ENCODE measurements at regions not wholly inside any gene's neighbourhood (a gene's known extent, or its start where the extent isn't known, plus 50 kb on each side); places are given as distances from the start of the nearest gene placed in this dataset.
"Not testable (repeated sequence)": the region's sequence is repeated elsewhere in the genome, so short reads cannot be mapped to it uniquely, and the experiment has no call there.

GRCh38 chr11:134664447-134665187 is 252.6 kb upstream of the B3GAT1 start:
- no peak for DNase-seq (ENCODE audit: low read depth)

GRCh38 chr11:134663506-134664313 is 251.7 kb upstream of the B3GAT1 start:
- no peak for DNase-seq (ENCODE audit: low read depth)

GRCh38 chr11:134662629-134663360 is 250.8 kb upstream of the B3GAT1 start:
- no peak for DNase-seq (ENCODE audit: low read depth)

- no peak for DNase-seq (ENCODE audit: low read depth)
These were observed 249.6 kb upstream of the B3GAT1 start for GRCh38 chr11:134661660-134662059.

- no peak for DNase-seq (ENCODE audit: low read depth)
These were observed 248.4 kb upstream of the B3GAT1 start for GRCh38 chr11:134660416-134660815.

- no peak for DNase-seq (ENCODE audit: low read depth)
These were observed 247.8 kb upstream of the B3GAT1 start for GRCh38 chr11:134659882-134660281.

GRCh38 chr11:134658481-134659225 is 246.6 kb upstream of the B3GAT1 start:
- no peak for DNase-seq (ENCODE audit: low read depth)

GRCh38 chr11:134657631-134658030 is 245.6 kb upstream of the B3GAT1 start:
- no peak for DNase-seq (ENCODE audit: low read depth)

- no peak for DNase-seq (ENCODE audit: low read depth)
These were observed 245.0 kb upstream of the B3GAT1 start for GRCh38 chr11:134656861-134657540.

- not testable (repeated sequence) for DNase-seq (ENCODE audit: low read depth)
These were observed 244.2 kb upstream of the B3GAT1 start for GRCh38 chr11:134656086-134656840.

- no peak for DNase-seq (ENCODE audit: low read depth)
These were observed 243.3 kb upstream of the B3GAT1 start for GRCh38 chr11:134655189-134655989.

- DNase-seq (ENCODE audit: low read depth): no peak
These were observed 242.3 kb upstream of the B3GAT1 start for GRCh38 chr11:134654161-134654915.

- no peak for DNase-seq (ENCODE audit: low read depth)
These were observed 240.7 kb upstream of the B3GAT1 start for GRCh38 chr11:134652586-134653255.

GRCh38 chr11:134647066-134647743 is 235.2 kb upstream of the B3GAT1 start:
- no peak for DNase-seq (ENCODE audit: low read depth)

- DNase-seq (ENCODE audit: low read depth): no peak
These were observed 234.5 kb upstream of the B3GAT1 start for GRCh38 chr11:134646561-134646960.

GRCh38 chr11:134645576-134645975 is 233.5 kb upstream of the B3GAT1 start:
- no peak for DNase-seq (ENCODE audit: low read depth)

- DNase-seq (ENCODE audit: low read depth): no peak
These were observed 232.7 kb upstream of the B3GAT1 start for GRCh38 chr11:134644476-134645456.

Measured in stimulated activated CD4-positive, alpha-beta T cell treated with anti-CD3 and anti-CD28 coated beads, Interleukin-2, amount 100 ng/mL, for 4 hours (primary cell).